Adrenal gland (tissue), 9 donors: ENCODE measurements at regions not wholly inside any gene's neighbourhood (a gene's known extent, or its start where the extent isn't known, plus 50 kb on each side); places are given as distances from the start of the nearest gene placed in this dataset.

ENCODE experiments used
- DNase-seq, 7 donors: peaks; one replicate each; pipeline ENCODE4 v3.0.0-alpha.2; 2019 to 2020
- H3K27ac ChIP-seq, 5 donors: fragments of 200-600 bp; sonication (generic) in 4 of 5; 1 replicate in 3 of 5; 2 replicates in 2 of 5; pipeline versions ENCODE4 v1.5.1 to v1.8.0; 2016 to 2020; ENCODE audit warnings: mild to moderate bottlenecking in 1 of 5
- H3K27me3 ChIP-seq: fragments of 200-600 bp; 2 replicates; pipeline ENCODE4 v1.8.0; 2021
- H3K36me3 ChIP-seq, 2 donors: fragments of 200-600 bp; replicated peaks in 1 of 2; 1 replicate in 1 of 2; 2 replicates in 1 of 2; pipeline versions ENCODE4 v1.5.1 to v1.8.0; 2018 to 2022
- H3K4me1 ChIP-seq, 2 donors: fragments of 200-600 bp; replicated peaks in 1 of 2; 1 replicate in 1 of 2; 2 replicates in 1 of 2; pipeline versions ENCODE4 v1.5.1 to v1.8.0; 2018 to 2021
- H3K4me3 ChIP-seq, 4 donors: fragments of 200-600 bp; sonication (generic) in 3 of 4; one replicate each; pipeline ENCODE4 v1.5.1; 2016 to 2018
- H3K9me3 ChIP-seq, 3 donors: fragments of 200-600 bp; sonication (generic) in 1 of 3; replicated peaks in 1 of 3; 1 replicate in 2 of 3; 2 replicates in 1 of 3; pipeline versions ENCODE4 v1.5.1 to v1.8.0; 2016 to 2021
- CTCF ChIP-seq, 6 experiments: fragments of 450-650 bp in 4 of 6; fragments of 200-600 bp in 2 of 6; sonication (generic) in 1 of 6; IDR thresholded peaks; 1 replicate in 5 of 6; 2 replicates in 1 of 6; pipeline versions ENCODE4 v1.5.1 to v1.8.0; 2016 to 2021; ENCODE audit warnings: antibody characterized with exemption in 6 of 6, mild to moderate bottlenecking in 2 of 6, moderate library complexity in 1 of 6
- POLR2A ChIP-seq, 2 donors: fragments of 450-650 bp; IDR thresholded peaks; one replicate each; pipeline ENCODE4 v1.6.1; 2017; ENCODE audit warnings: antibody characterized with exemption in 2 of 2, mild to moderate bottlenecking in 2 of 2, moderate library complexity in 1 of 2
- WGBS, 4 donors: extraction: QIAGEN DNeasy Blood & Tissue Kit in 2 of 4; methylation state at CpG; one replicate each; pipeline versions ENCODE4 v1.1.5 to v1.1.7; 2013 to 2017; 5-methylcytosine and 5-hydroxymethylcytosine counted together
- intact Hi-C, 2 donors: fragments of 100-400 bp; cut with DNase I; formaldehyde crosslinking; loops; one replicate each; pipeline versions ENCODE4 v1.14.1 to v1.15.0; 2022 to 2023
- donor health status: healthy with polysubstance abuse.
- donor health status: Bipolar disorder and iron deficiency.
- donor health status: DM: yes; HTN: yes; CAD: no.
- donor health status: DM: no; HTN: no; CAD: no.
- donor health status: DM: no; HTN: no; CAD: no.

- 77 to 94% (median 83%) methylated on average over 1 of the region's 1 CpG for WGBS, 4 donors
- intact Hi-C loops, result no loop called here
- Histone ChIP-seq H3K27me3 (no peaks in the 10 kb centered on the region), H3K4me1 (no peaks in the 10 kb centered on the region), H3K4me3 (no peak overlapping the region), H3K36me3 (no peaks in the 10 kb centered on the region), H3K27ac (no peak overlapping the region), H3K9me3 (no peaks in the 10 kb centered on the region)
- TF ChIP-seq POLR2A (IDR thresholded peaks at IDR 0.05), result no peak
- TF ChIP-seq CTCF (IDR thresholded peaks at IDR 0.05), result no peak
- no peak for DNase-seq
Measured at GRCh38 chr10:123289432-123289831, 135.2 kb downstream of the BUB3 start.

- DNase-seq, result no peak
- intact Hi-C loops, result no loop called here
- H3K36me3 ChIP-seq, result no peaks in the 10 kb centered on the region
- H3K4me3 ChIP-seq, result no peak overlapping the region
- 69 to 89% (median 84%) methylated on average over 2 to 5 of the region's 5 CpGs for WGBS, 4 donors
- no peaks in the 10 kb centered on the region for H3K27me3 ChIP-seq
- no peak for TF ChIP-seq CTCF (IDR thresholded peaks at IDR 0.05)
- TF ChIP-seq POLR2A (IDR thresholded peaks at IDR 0.05), result no peak
- no peaks in the 10 kb centered on the region for H3K4me1 ChIP-seq
- no peak overlapping the region for H3K27ac ChIP-seq
- H3K9me3 ChIP-seq, result no peaks in the 10 kb centered on the region
Measured at GRCh38 chr10:123294109-123294508, 139.9 kb downstream of the BUB3 start.

GRCh38 chr10:123294886-123295285, 140.7 kb downstream of the BUB3 start:
- DNase-seq, result no peak
- Histone ChIP-seq H3K36me3 (no peaks in the 10 kb centered on the region), H3K9me3 (no peaks in the 10 kb centered on the region), H3K4me3 (no peak overlapping the region), H3K27ac (no peak overlapping the region), H3K27me3 (no peaks in the 10 kb centered on the region), H3K4me1 (no peaks in the 10 kb centered on the region)
- intact Hi-C loops, result no loop called here
- WGBS, 4 donors, result 72 to 87% (median 86%) methylated on average over 4 of the region's 4 CpGs
- no peak for TF ChIP-seq POLR2A (IDR thresholded peaks at IDR 0.05)
- no peak for TF ChIP-seq CTCF (IDR thresholded peaks at IDR 0.05)

GRCh38 chr10:123295644-123296043, 141.4 kb downstream of the BUB3 start:
- no peak for DNase-seq
- no peak overlapping the region for H3K4me3 ChIP-seq
- H3K27ac ChIP-seq, result no peak overlapping the region
- H3K27me3 ChIP-seq, result no peaks in the 10 kb centered on the region
- intact Hi-C loops, result no loop called here
- 83 to 100% (median 85%) methylated on average over 1 of the region's 1 CpG for WGBS, 4 donors
- no peaks in the 10 kb centered on the region for H3K36me3 ChIP-seq
- no peaks in the 10 kb centered on the region for H3K4me1 ChIP-seq
- no peaks in the 10 kb centered on the region for H3K9me3 ChIP-seq
- no peak for TF ChIP-seq POLR2A (IDR thresholded peaks at IDR 0.05)
- TF ChIP-seq CTCF (IDR thresholded peaks at IDR 0.05), result no peak
